K562 (cell line): ENCODE measurements at regions not wholly inside any gene's neighbourhood (a gene's known extent, or its start where the extent isn't known, plus 50 kb on each side); places are given as distances from the start of the nearest gene placed in this dataset.

ENCODE experiments used
- ATAC-seq: fragments of 200-7000 bp; cut with Tn5 transposase; 3 replicates; pipeline ENCODE4 v1.9.1; 2020; ENCODE audit warnings: moderate library complexity
- BruUV-seq: library from RNA; stranded (reverse); fragments of 400-500 nt; replicated peaks from 2 replicates; lab custom pipeline; 2021; lab: Mats Ljungman, UMichigan
- CTCF ChIA-PET: fragments of 300-600 bp; formaldehyde crosslinking; extraction: SDS; loops from one replicate; lab custom pipeline; 2021; ENCODE audit warnings: low intra/inter-chr PET ratio; lab: Yijun Ruan, JAX
- POLR2A ChIA-PET: fragments of 300-600, 350-650 bp; sonication (Branson Sonifier 250); formaldehyde crosslinking; extraction: SDS; loops from one replicate; lab custom pipeline; 2021; ENCODE audit warnings: antibody characterized with exemption, inconsistent platforms; lab: Yijun Ruan, JAX
- DNase-seq, 4 experiments: peaks; one replicate each; pipeline versions ENCODE4 v3.0.0 to v3.0.0-alpha.2; 2011 to 2018; ENCODE audit warnings: low spot score in 3 of 4, mixed read lengths in 3 of 4; ENCODE audit errors: extremely low read depth in 1 of 4
- FAIRE-seq: peaks from 2 replicates; lab custom pipeline; 2011; peaks lifted over from hg19 to GRCh38; lab: Jason Lieb, UNC
- H2AFZ ChIP-seq: 2 replicates; pipeline ENCODE4 v1.6.0; 2011; ENCODE audit warnings: low read depth, low read length, control low read depth, inconsistent platforms
- H3K27ac ChIP-seq: fragments of 200-600 bp; 3 replicates; pipeline ENCODE4 v1.8.0; 2011; ENCODE audit warnings: low read depth, mild to moderate bottlenecking, control low read depth, inconsistent platforms, low read length, moderate library complexity, mixed read lengths; ENCODE audit errors: extremely low read depth
- H3K27me3 ChIP-seq, 2 experiments: fragments of 300-600 bp in 1 of 2; 2 replicates in 1 of 2; 3 replicates in 1 of 2; pipeline versions ENCODE4 v1.6.0 to v1.8.0; 2011; ENCODE audit warnings: inconsistent platforms in 2 of 2, low read length in 2 of 2, mild to moderate bottlenecking in 1 of 2, mixed read lengths in 1 of 2, moderate library complexity in 1 of 2; ENCODE audit not compliant: control insufficient read depth in 2 of 2, insufficient read depth in 2 of 2
- H3K36me3 ChIP-seq: fragments of 300-600 bp; 3 replicates; pipeline ENCODE4 v1.8.0; 2011; ENCODE audit warnings: mild to moderate bottlenecking, low read length, inconsistent platforms; ENCODE audit not compliant: control insufficient read depth, insufficient read depth
- H3K4me1 ChIP-seq, 2 experiments: fragments of 200-600 bp in 1 of 2; replicated peaks in 1 of 2; 2 replicates in 1 of 2; 3 replicates in 1 of 2; pipeline versions ENCODE4 v1.5.1 to v1.8.0; 2011; ENCODE audit warnings: inconsistent platforms in 2 of 2, low read length in 2 of 2, mild to moderate bottlenecking in 1 of 2, mixed read lengths in 1 of 2, moderate library complexity in 1 of 2; ENCODE audit not compliant: control insufficient read depth in 2 of 2, insufficient read depth in 2 of 2
- H3K4me2 ChIP-seq: 2 replicates; pipeline ENCODE4 v1.6.1; 2011; ENCODE audit warnings: low read length, control low read depth, inconsistent platforms, mixed read lengths; ENCODE audit not compliant: insufficient read depth
- H3K4me3 ChIP-seq: fragments of 200-600 bp; sonication (generic), shearing (Covaris generic); 2 replicates; pipeline ENCODE4 v1.5.1; 2016; ENCODE audit warnings: control low read depth, inconsistent platforms
- H3K79me2 ChIP-seq: fragments of 200-600 bp; 3 replicates; pipeline ENCODE4 v1.8.0; 2011; ENCODE audit warnings: low read length, inconsistent platforms; ENCODE audit not compliant: control insufficient read depth, insufficient read depth
- H3K9ac ChIP-seq, 2 experiments: 2 replicates each; pipeline versions ENCODE4 v1.6.0 to v1.6.1; 2011; ENCODE audit warnings: low read depth in 2 of 2, low read length in 2 of 2, control low read depth in 1 of 2, inconsistent platforms in 1 of 2, mild to moderate bottlenecking in 1 of 2, mixed read lengths in 1 of 2; ENCODE audit not compliant: insufficient read depth in 1 of 2
- H3K9me1 ChIP-seq: one replicate; pipeline ENCODE4 v1.6.0; 2011; ENCODE audit warnings: inconsistent platforms, mild to moderate bottlenecking, low read length, moderate library complexity; ENCODE audit not compliant: control insufficient read depth, insufficient read depth
- H3K9me3 ChIP-seq: replicated peaks from 2 replicates; pipeline ENCODE4 v1.5.1; 2011; ENCODE audit warnings: low read depth, low read length, inconsistent platforms; ENCODE audit not compliant: control insufficient read depth, insufficient read depth
- H4K20me1 ChIP-seq: replicated peaks from 2 replicates; pipeline ENCODE4 v1.6.1; 2011; ENCODE audit warnings: low read length, inconsistent platforms, mixed read lengths; ENCODE audit not compliant: control insufficient read depth, insufficient read depth
- HDAC6 ChIP-seq: IDR thresholded peaks from 2 replicates; pipeline ENCODE4 v1.6.1; 2012; ENCODE audit warnings: low read depth, mild to moderate bottlenecking, control low read depth, inconsistent platforms, low read length, moderate library complexity
- KDM4B ChIP-seq, 2 experiments: fragments of 450-650 bp in 1 of 2; sonication (generic) in 1 of 2; IDR thresholded peaks; 2 replicates each; pipeline ENCODE4 v1.6.1; 2016 to 2017; ENCODE audit warnings: borderline replicate concordance in 2 of 2, antibody characterized with exemption in 1 of 2, low read depth in 1 of 2, mild to moderate bottlenecking in 1 of 2
- L3MBTL2 ChIP-seq: fragments of 450-650 bp; IDR thresholded peaks from 2 replicates; pipeline ENCODE4 v1.6.1; 2016; ENCODE audit warnings: mild to moderate bottlenecking, moderate library complexity
- MCM7 ChIP-seq, 2 experiments: fragments of 450-650 bp; IDR thresholded peaks; 2 replicates each; pipeline ENCODE4 v1.6.1; 2016 to 2018
- MED1 ChIP-seq: sonication (generic); formaldehyde crosslinking; IDR thresholded peaks from 2 replicates; pipeline ENCODE4 v1.8.1; 2023; ENCODE audit warnings: missing genetic modification reagents, borderline replicate concordance
- ZNF263 ChIP-seq: sonication (generic); formaldehyde crosslinking; IDR thresholded peaks from 2 replicates; pipeline ENCODE4 v1.8.0; 2022; ENCODE audit warnings: mild to moderate bottlenecking, missing genetic modification reagents, borderline replicate concordance
- WGBS: fragments of 100-300 bp; shearing (Covaris generic); methylation state at CpG from one replicate; pipeline ENCODE4 v1.1.6; 2016; ENCODE audit warnings: low coverage, mixed read lengths; ENCODE audit not compliant: insufficient coverage; ENCODE audit errors: missing lambda C conversion rate; 5-methylcytosine and 5-hydroxymethylcytosine counted together
- in situ Hi-C: fragments of 300-500 bp; cut with MboI; formaldehyde crosslinking; loops from 4 replicates; pipeline ENCODE4 v1.15.0; 2018; ENCODE audit warnings: inconsistent platforms, mixed read lengths
- intact Hi-C: fragments of 100-400 bp; cut with micrococcal nuclease; formaldehyde crosslinking; loops from 2 replicates; pipeline ENCODE4 v1.14.2; 2022
- TF ChIP-seq, protein P1 (sequence below), 2 experiments: IDR thresholded peaks in 1 of 2; conservative IDR thresholded peaks in 1 of 2; 2 replicates each; pipeline ENCODE4 v1.6.1; 2016; ENCODE audit warnings: low read depth in 2 of 2, mild to moderate bottlenecking in 1 of 2, missing compliant biosample characterization in 1 of 2, missing genetic modification characterization in 1 of 2, moderate library complexity in 1 of 2
- TF ChIP-seq, protein P2 (sequence below): fragments of 250-450 bp; sonication (Bioruptor Pico); IDR thresholded peaks from 2 replicates; pipeline ENCODE4 v1.8.0; 2022; ENCODE audit warnings: inconsistent platforms
- TF ChIP-seq, protein P3 (sequence below): fragments of 450-650 bp; formaldehyde crosslinking; IDR thresholded peaks from 2 replicates; pipeline ENCODE4 v1.4.0; 2022; ENCODE audit warnings: missing genetic modification characterization

DNA sequence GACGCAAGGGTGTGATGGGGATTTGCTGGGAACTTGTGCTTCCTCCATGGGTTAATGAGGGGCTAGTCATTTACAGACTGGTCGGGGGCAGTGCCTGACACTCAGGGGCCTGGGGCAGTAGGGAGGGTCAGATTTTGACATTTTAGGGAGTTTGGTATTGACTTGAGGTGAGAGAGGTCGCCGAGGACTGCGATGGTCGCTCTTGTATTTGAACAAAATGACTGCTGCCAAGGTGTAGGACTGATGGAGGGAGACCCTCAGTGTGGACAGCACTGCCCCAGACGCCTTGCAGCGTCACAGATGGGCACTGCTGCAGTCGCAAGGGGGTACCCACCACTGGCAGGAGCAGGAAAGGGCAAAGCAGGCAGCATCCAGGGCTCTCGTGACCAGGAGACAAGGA, 182.9 kb downstream of the RTP5 start:
- Histone ChIP-seq H3K4me2 (no peak overlapping the region), H3K4me1 (peaks cover 0 to 10% of the 10 kb centered on the region in 2 experiments; a peak in 2 of 5 replicates), H3K9ac (no peak overlapping the region), H3K27me3 (peaks cover 27 to 41% of the 10 kb centered on the region in 2 experiments), H3K9me3 (no peaks in the 10 kb centered on the region), H2AFZ (no peak overlapping the region), H3K79me2 (no peaks in the 10 kb centered on the region), H3K27ac (no peak overlapping the region), H3K9me1 (no peaks in the 10 kb centered on the region), H3K4me3 (no peak overlapping the region), H4K20me1 (no peaks in the 10 kb centered on the region), H3K36me3 (no peaks in the 10 kb centered on the region)
- ChIA-PET CTCF (no interaction called here), POLR2A (no interaction called here)
- ATAC-seq (no peak), FAIRE-seq (no peak), DNase-seq (no peak)
- intact Hi-C loops = no loop called here
- BruUV-seq = no TSS peak
- TF ChIP-seq, protein P1, sequence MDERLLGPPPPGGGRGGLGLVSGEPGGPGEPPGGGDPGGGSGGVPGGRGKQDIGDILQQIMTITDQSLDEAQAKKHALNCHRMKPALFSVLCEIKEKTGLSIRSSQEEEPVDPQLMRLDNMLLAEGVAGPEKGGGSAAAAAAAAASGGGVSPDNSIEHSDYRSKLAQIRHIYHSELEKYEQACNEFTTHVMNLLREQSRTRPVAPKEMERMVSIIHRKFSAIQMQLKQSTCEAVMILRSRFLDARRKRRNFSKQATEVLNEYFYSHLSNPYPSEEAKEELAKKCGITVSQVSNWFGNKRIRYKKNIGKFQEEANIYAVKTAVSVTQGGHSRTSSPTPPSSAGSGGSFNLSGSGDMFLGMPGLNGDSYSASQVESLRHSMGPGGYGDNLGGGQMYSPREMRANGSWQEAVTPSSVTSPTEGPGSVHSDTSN (CRISPR knock-in tag; IDR thresholded peaks at IDR 0.05; ENCODE audit: low read depth) = no peak
- TF ChIP-seq, protein P1 (tag; conservative IDR thresholded peaks at IDR 0.05; ENCODE audit: low read depth) = no peak
- no peak for TF ChIP-seq HDAC6
- no peak for TF ChIP-seq MCM7 (IDR thresholded peaks at IDR 0.05)
- TF ChIP-seq, protein P2, sequence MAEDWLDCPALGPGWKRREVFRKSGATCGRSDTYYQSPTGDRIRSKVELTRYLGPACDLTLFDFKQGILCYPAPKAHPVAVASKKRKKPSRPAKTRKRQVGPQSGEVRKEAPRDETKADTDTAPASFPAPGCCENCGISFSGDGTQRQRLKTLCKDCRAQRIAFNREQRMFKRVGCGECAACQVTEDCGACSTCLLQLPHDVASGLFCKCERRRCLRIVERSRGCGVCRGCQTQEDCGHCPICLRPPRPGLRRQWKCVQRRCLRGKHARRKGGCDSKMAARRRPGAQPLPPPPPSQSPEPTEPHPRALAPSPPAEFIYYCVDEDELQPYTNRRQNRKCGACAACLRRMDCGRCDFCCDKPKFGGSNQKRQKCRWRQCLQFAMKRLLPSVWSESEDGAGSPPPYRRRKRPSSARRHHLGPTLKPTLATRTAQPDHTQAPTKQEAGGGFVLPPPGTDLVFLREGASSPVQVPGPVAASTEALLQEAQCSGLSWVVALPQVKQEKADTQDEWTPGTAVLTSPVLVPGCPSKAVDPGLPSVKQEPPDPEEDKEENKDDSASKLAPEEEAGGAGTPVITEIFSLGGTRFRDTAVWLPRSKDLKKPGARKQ (CRISPR knock-in tag) = no peak
- TF ChIP-seq, protein P3, sequence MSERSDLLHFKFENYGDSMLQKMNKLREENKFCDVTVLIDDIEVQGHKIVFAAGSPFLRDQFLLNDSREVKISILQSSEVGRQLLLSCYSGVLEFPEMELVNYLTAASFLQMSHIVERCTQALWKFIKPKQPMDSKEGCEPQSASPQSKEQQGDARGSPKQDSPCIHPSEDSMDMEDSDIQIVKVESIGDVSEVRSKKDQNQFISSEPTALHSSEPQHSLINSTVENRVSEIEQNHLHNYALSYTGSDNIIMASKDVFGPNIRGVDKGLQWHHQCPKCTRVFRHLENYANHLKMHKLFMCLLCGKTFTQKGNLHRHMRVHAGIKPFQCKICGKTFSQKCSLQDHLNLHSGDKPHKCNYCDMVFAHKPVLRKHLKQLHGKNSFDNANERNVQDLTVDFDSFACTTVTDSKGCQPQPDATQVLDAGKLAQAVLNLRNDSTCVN (CRISPR knock-in tag) = no peak
- TF ChIP-seq KDM4B (IDR thresholded peaks at IDR 0.05; ENCODE audit: borderline replicate concordance in 2 of 2, low read depth in 1 of 2) = no peak
- TF ChIP-seq ZNF263 (CRISPR knock-in tag) = no peak
- TF ChIP-seq L3MBTL2 = no peak
- no peak for TF ChIP-seq MED1 (CRISPR knock-in tag)
- 1% methylated on average over 10 of the region's 10 CpGs for WGBS
- in situ Hi-C loops = no loop called here
